Sigmoid colon (tissue), 4 donors: ENCODE measurements at regions not wholly inside any gene's neighbourhood (a gene's known extent, or its start where the extent isn't known, plus 50 kb on each side); places are given as distances from the start of the nearest gene placed in this dataset.

ENCODE experiments used
- EP300 ChIP-seq, 4 donors: sonication (generic); formaldehyde crosslinking; IDR thresholded peaks; one replicate each; pipeline ENCODE4 v1.6.1; 2017; ENCODE audit warnings: antibody characterized with exemption in 4 of 4
- POLR2A ChIP-seq, 2 donors: fragments of 450-650 bp; IDR thresholded peaks; one replicate each; pipeline ENCODE4 v1.6.1; 2016; ENCODE audit warnings: antibody characterized with exemption in 2 of 2, mild to moderate bottlenecking in 2 of 2, moderate library complexity in 2 of 2
- POLR2AphosphoS5 ChIP-seq, 4 donors: sonication (generic); formaldehyde crosslinking; IDR thresholded peaks; one replicate each; pipeline ENCODE4 v1.6.1; 2017; ENCODE audit warnings: antibody characterized with exemption in 4 of 4
- TF ChIP-seq, protein P1 (sequence below), 4 experiments: fragments of 450-650 bp in 3 of 4; fragments of 200-600 bp in 1 of 4; IDR thresholded peaks; one replicate each; pipeline ENCODE4 v1.5.1; 2016 to 2019; ENCODE audit warnings: antibody characterized with exemption in 4 of 4, mild to moderate bottlenecking in 3 of 4, moderate library complexity in 2 of 4

DNA sequence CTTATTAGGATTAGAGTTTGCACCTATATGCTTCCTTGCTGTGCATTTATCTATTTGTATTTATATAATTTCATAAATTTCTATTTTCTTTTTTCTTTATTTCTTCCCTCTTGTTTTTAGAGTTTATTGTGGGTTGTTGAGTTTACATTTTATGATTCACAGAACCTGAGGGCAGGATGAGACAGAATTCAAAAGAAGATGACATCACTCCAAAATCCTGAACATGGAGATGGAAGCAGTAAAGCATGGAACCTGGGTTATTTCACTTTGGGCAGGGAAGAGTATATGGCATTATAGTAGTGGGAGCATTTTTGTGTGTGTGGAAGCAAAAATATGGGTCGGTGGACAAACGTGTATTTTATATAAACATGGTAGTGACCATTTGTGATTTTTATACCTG lies 157.5 kb downstream of the RFX6 start:
- TF ChIP-seq POLR2AphosphoS5 (IDR thresholded peaks at IDR 0.05) (no peak), EP300 (IDR thresholded peaks at IDR 0.05) (no peak), POLR2A (IDR thresholded peaks at IDR 0.05) (no peak)
- TF ChIP-seq, protein P1, sequence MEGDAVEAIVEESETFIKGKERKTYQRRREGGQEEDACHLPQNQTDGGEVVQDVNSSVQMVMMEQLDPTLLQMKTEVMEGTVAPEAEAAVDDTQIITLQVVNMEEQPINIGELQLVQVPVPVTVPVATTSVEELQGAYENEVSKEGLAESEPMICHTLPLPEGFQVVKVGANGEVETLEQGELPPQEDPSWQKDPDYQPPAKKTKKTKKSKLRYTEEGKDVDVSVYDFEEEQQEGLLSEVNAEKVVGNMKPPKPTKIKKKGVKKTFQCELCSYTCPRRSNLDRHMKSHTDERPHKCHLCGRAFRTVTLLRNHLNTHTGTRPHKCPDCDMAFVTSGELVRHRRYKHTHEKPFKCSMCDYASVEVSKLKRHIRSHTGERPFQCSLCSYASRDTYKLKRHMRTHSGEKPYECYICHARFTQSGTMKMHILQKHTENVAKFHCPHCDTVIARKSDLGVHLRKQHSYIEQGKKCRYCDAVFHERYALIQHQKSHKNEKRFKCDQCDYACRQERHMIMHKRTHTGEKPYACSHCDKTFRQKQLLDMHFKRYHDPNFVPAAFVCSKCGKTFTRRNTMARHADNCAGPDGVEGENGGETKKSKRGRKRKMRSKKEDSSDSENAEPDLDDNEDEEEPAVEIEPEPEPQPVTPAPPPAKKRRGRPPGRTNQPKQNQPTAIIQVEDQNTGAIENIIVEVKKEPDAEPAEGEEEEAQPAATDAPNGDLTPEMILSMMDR (IDR thresholded peaks at IDR 0.05), result no peak
